IMR-90 (cell line): ENCODE measurements at regions not wholly inside any gene's neighbourhood (a gene's known extent, or its start where the extent isn't known, plus 50 kb on each side); places are given as distances from the start of the nearest gene placed in this dataset.

Experiments
- ATAC-seq: fragments of 200-7000 bp; cut with Tn5 transposase; 2 replicates; pipeline ENCODE4 v1.9.1; 2020; ENCODE audit warnings: low read depth, mild to moderate bottlenecking, moderate library complexity
- BruUV-seq: library from RNA; stranded (reverse); fragments of 400-500 nt; replicated peaks from 2 replicates; lab custom pipeline; 2021; lab: Mats Ljungman, UMichigan
- CTCF ChIA-PET: fragments of 300-600 bp; formaldehyde crosslinking; extraction: SDS; loops from one replicate; lab custom pipeline; 2021; ENCODE audit warnings: antibody characterized with exemption; lab: Yijun Ruan, JAX
- POLR2A ChIA-PET: fragments of 300-600 bp; sonication (Branson Sonifier 250); formaldehyde crosslinking; loops from one replicate; lab custom pipeline; 2022; ENCODE audit warnings: antibody characterized with exemption; ENCODE audit not compliant: unreplicated experiment; lab: Charles Lee
- DNase-seq: peaks from one replicate; pipeline ENCODE4 v3.0.0; 2013
- H2AFZ ChIP-seq: replicated peaks from 2 replicates; pipeline ENCODE3; 2013; ENCODE audit warnings: low read length, mild to moderate bottlenecking; ENCODE audit not compliant: poor library complexity
- H2AK5ac ChIP-seq: 2 replicates; pipeline ENCODE4 v1.6.1; 2013; ENCODE audit warnings: low read depth, low read length, inconsistent platforms
- H2AK9ac ChIP-seq: replicated peaks from 2 replicates; pipeline ENCODE3; 2013; ENCODE audit warnings: mild to moderate bottlenecking, low read depth, low read length, moderate library complexity; ENCODE audit not compliant: poor library complexity
- H2BK120ac ChIP-seq: 2 replicates; pipeline ENCODE4 v1.6.1; 2013; ENCODE audit warnings: low read depth, low read length, inconsistent platforms
- H2BK15ac ChIP-seq: 3 replicates; pipeline ENCODE4 v1.6.1; 2013; ENCODE audit warnings: low read depth, low read length, inconsistent platforms
- H2BK20ac ChIP-seq: 2 replicates; pipeline ENCODE4 v1.6.1; 2013; ENCODE audit warnings: low read depth, mild to moderate bottlenecking, inconsistent platforms, low read length, moderate library complexity
- H2BK5ac ChIP-seq: 2 replicates; pipeline ENCODE4 v1.6.1; 2013; ENCODE audit warnings: mild to moderate bottlenecking, low read depth, low read length, inconsistent platforms; ENCODE audit not compliant: poor library complexity, severe bottlenecking
- H3K14ac ChIP-seq: replicated peaks from 2 replicates; pipeline ENCODE4 v1.6.1; 2013; ENCODE audit warnings: low read depth, low read length, inconsistent platforms
- H3K18ac ChIP-seq: 2 replicates; pipeline ENCODE4 v1.6.1; 2013; ENCODE audit warnings: low read depth, low read length, control low read depth
- H3K23ac ChIP-seq: 2 replicates; pipeline ENCODE4 v1.6.1; 2013; ENCODE audit warnings: low read depth, low read length, inconsistent platforms
- H3K27ac ChIP-seq: 2 replicates; pipeline ENCODE4 v1.5.1; 2013; ENCODE audit warnings: mild to moderate bottlenecking, control low read depth, low read length; ENCODE audit not compliant: insufficient read depth
- H3K27me3 ChIP-seq: 2 replicates; pipeline ENCODE4 v1.6.1; 2013; ENCODE audit warnings: low read length; ENCODE audit not compliant: control insufficient read depth, insufficient read depth
- H3K36me3 ChIP-seq: 2 replicates; pipeline ENCODE4 v1.6.1; 2013; ENCODE audit warnings: low read length, mixed read lengths; ENCODE audit not compliant: control insufficient read depth, insufficient read depth
- H3K4ac ChIP-seq: 2 replicates; pipeline ENCODE4 v1.6.1; 2013; ENCODE audit warnings: low read depth, low read length, inconsistent platforms
- H3K4me1 ChIP-seq: 2 replicates; pipeline ENCODE4 v1.6.1; 2013; ENCODE audit warnings: low read length, mixed read lengths; ENCODE audit not compliant: control insufficient read depth, insufficient read depth
- H3K4me2 ChIP-seq: 2 replicates; pipeline ENCODE4 v1.6.1; 2013; ENCODE audit warnings: low read depth, mild to moderate bottlenecking, control low read depth, low read length, moderate library complexity
- H3K4me3 ChIP-seq: 2 replicates; pipeline ENCODE4 v1.5.1; 2013; ENCODE audit warnings: low read depth, mild to moderate bottlenecking, control low read depth, low read length, moderate library complexity; ENCODE audit not compliant: insufficient read depth
- H3K56ac ChIP-seq: 2 replicates; pipeline ENCODE4 v1.6.1; 2013; ENCODE audit warnings: low read length, inconsistent platforms; ENCODE audit not compliant: insufficient read depth; ENCODE audit errors: extremely low read depth
- H3K79me1 ChIP-seq, 2 experiments: 2 replicates each; pipeline ENCODE4 v1.6.1; 2013; ENCODE audit warnings: low read length in 2 of 2, inconsistent platforms in 1 of 2, low read depth in 1 of 2
- H3K9ac ChIP-seq: 2 replicates; pipeline ENCODE4 v1.6.1; 2013; ENCODE audit warnings: low read depth, low read length, control low read depth
- H3K9me1 ChIP-seq: 2 replicates; pipeline ENCODE4 v1.6.1; 2013; ENCODE audit warnings: low read length, inconsistent platforms; ENCODE audit not compliant: insufficient read depth
- H3K9me3 ChIP-seq: 2 replicates; pipeline ENCODE4 v1.6.1; 2013; ENCODE audit warnings: low read length; ENCODE audit not compliant: control insufficient read depth, insufficient read depth
- H4K20me1 ChIP-seq: 2 replicates; pipeline ENCODE4 v1.6.1; 2013; ENCODE audit warnings: low read length, inconsistent platforms; ENCODE audit not compliant: insufficient read depth
- H4K5ac ChIP-seq: 2 replicates; pipeline ENCODE4 v1.6.1; 2013; ENCODE audit warnings: mild to moderate bottlenecking, low read depth, low read length, control low read depth
- H4K8ac ChIP-seq, 2 experiments: 2 replicates each; pipeline ENCODE4 v1.6.1; 2013; ENCODE audit warnings: low read depth in 2 of 2, low read length in 2 of 2, control low read depth in 1 of 2, inconsistent platforms in 1 of 2
- H4K91ac ChIP-seq: 2 replicates; pipeline ENCODE4 v1.6.1; 2013; ENCODE audit warnings: low read depth, low read length, inconsistent platforms; ENCODE audit not compliant: insufficient read depth
- RCOR1 ChIP-seq: IDR thresholded peaks from 2 replicates; pipeline ENCODE4 v1.6.1; 2012; ENCODE audit warnings: mild to moderate bottlenecking, low read length, improper control_type of control experiment; ENCODE audit not compliant: insufficient replicate concordance
- WGBS, 2 experiments: methylation state at CpG; one replicate each; pipeline versions ENCODE4 v1.1.5 to v1.1.7; 2013; ENCODE audit warnings: missing lambda C conversion rate in 2 of 2; ENCODE audit not compliant: insufficient read length in 1 of 2; ENCODE audit errors: extremely low coverage in 2 of 2; 5-methylcytosine and 5-hydroxymethylcytosine counted together
- dilution Hi-C: fragments of 300-500 bp; cut with HindIII; formaldehyde crosslinking; loops from one replicate; pipeline ENCODE4 v1.14.3; 2018; ENCODE audit warnings: low sequenced_read_pairs; ENCODE audit not compliant: unreplicated experiment
- in situ Hi-C: fragments of 300-500 bp; cut with MboI; formaldehyde crosslinking; loops from 3 replicates; pipeline ENCODE4 v1.14.3; 2019; ENCODE audit warnings: low sequenced_read_pairs, inconsistent platforms, mixed read lengths
- intact Hi-C: fragments of 100-400 bp; cut with micrococcal nuclease; formaldehyde crosslinking; loops from 2 replicates; pipeline ENCODE4 v1.10.0; 2022
- TF ChIP-seq, protein P1 (sequence below): conservative IDR thresholded peaks from 2 replicates; pipeline ENCODE4 v1.5.1; 2012; ENCODE audit warnings: mild to moderate bottlenecking, low read depth, low read length, improper control_type of control experiment

DNA sequence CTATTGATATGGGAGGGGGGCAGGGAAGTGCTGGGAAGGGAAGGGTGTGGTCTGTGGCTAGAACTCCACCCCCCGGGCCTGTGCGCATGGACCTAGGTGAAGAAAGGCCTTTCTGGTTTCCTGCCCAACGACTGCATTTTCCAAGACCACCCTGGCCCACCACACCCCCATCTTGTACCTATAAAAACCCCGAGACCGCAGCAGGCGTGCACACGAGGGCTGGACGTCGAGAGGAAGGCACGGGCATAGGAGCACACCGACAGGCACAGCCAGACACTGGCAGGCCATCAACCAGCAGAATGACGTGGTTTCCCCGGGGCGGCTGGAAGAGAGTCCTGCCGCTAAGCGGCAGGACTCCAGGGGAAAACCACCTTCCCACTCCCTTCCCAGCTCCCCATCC, 981.1 kb downstream of the PCDH7 start:
- Histone ChIP-seq H2BK120ac (no peak overlapping the region), H4K20me1 (no peaks in the 10 kb centered on the region), H3K4me1 (no peaks in the 10 kb centered on the region), H3K27ac (no peak overlapping the region), H3K27me3 (no peaks in the 10 kb centered on the region), H3K4ac (no peak overlapping the region), H3K9me1 (no peaks in the 10 kb centered on the region), H3K4me3 (no peak overlapping the region), H3K14ac (no peak overlapping the region), H3K23ac (no peak overlapping the region), H2AK9ac (no peak overlapping the region), H4K5ac (no peak overlapping the region), H3K79me1 (no peaks in the 10 kb centered on the region), H2AK5ac (no peak overlapping the region), H3K9me3 (no peaks in the 10 kb centered on the region), H3K4me2 (no peak overlapping the region), H3K18ac (no peak overlapping the region), H4K8ac (no peak overlapping the region), H2BK5ac (no peak overlapping the region), H2AFZ (no peak overlapping the region), H3K56ac (no peak overlapping the region), H2BK20ac (no peak overlapping the region), H2BK15ac (no peak overlapping the region), H3K36me3 (no peaks in the 10 kb centered on the region), H4K91ac (no peak overlapping the region), H3K9ac (no peak overlapping the region)
- intact Hi-C loops: no loop called here
- CTCF ChIA-PET: no interaction called here
- in situ Hi-C loops: no loop called here
- dilution Hi-C loops: no loop called here
- BruUV-seq: no TSS peak
- no CpG with 5 or more reads among the region's 16 CpGs for whole genome bisulfite sequencing, 2 experiments
- DNase-seq (no peak), ATAC-seq (no peak)
- TF ChIP-seq, protein P1, sequence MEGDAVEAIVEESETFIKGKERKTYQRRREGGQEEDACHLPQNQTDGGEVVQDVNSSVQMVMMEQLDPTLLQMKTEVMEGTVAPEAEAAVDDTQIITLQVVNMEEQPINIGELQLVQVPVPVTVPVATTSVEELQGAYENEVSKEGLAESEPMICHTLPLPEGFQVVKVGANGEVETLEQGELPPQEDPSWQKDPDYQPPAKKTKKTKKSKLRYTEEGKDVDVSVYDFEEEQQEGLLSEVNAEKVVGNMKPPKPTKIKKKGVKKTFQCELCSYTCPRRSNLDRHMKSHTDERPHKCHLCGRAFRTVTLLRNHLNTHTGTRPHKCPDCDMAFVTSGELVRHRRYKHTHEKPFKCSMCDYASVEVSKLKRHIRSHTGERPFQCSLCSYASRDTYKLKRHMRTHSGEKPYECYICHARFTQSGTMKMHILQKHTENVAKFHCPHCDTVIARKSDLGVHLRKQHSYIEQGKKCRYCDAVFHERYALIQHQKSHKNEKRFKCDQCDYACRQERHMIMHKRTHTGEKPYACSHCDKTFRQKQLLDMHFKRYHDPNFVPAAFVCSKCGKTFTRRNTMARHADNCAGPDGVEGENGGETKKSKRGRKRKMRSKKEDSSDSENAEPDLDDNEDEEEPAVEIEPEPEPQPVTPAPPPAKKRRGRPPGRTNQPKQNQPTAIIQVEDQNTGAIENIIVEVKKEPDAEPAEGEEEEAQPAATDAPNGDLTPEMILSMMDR: no peak
- TF ChIP-seq RCOR1: no peak
- POLR2A ChIA-PET: no interaction called here
